ENCODE measurements at regions not wholly inside any gene's neighbourhood (a gene's known extent, or its start where the extent isn't known, plus 50 kb on each side); places are given as distances from the start of the nearest gene placed in this dataset.

DNA sequence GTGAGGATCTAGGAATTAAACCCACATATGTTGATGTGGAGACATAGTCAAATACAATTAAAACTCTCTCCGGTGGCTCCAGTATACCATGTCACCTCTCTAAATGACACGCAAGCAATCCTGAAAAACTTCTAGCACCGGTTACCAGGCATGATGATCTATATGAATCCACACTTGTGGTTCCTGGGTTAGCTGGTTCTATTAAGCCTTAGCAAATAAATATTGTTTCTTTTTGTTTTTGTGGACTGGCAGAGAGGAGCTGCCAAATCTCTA, 104.8 kb downstream of the SEC61B start:
- DNase-seq (ENCODE audit: low read depth in 2 of 2), result no peak

DNA sequence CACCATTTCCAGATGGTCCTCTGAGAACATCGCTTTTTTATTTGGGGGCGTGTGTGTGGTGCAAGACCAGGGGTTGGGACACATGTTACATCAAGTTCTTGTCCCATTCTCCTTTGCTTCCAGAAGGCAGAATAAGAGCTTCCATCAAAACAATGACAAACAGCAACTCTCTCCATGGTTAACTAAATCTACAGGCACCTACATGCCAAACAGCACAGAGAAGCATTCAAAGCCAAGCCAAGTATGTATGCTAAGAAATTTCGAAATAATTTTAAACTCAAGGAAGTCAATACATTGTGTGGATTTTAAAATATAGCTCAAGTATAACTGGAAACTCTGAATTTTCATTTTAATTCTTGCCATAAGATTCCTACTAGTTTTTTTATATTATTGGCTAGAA, 105.6 kb downstream of the SEC61B start:
- no peak for DNase-seq (ENCODE audit: low read depth in 2 of 2)

DNA sequence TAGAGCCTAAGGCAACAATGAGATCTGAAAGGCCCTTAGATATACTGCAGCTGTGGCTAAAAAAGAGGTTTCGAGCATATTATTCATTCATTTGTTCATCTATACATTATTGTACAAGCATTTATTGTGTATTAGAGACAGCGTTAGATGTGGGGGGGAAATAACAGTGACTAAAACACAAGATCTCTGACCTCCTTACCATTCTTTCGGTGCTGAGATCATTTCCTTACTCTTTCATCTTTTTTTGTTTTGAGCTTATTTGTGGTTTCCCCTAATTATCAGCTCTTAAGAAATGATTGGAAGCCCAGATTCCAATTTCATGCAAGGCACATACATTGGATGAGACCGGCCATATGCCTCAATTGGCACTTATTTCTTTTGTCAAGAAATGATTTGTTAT, 113.2 kb downstream of the SEC61B start:
- no peak for DNase-seq (ENCODE audit: low read depth in 2 of 2)

DNA sequence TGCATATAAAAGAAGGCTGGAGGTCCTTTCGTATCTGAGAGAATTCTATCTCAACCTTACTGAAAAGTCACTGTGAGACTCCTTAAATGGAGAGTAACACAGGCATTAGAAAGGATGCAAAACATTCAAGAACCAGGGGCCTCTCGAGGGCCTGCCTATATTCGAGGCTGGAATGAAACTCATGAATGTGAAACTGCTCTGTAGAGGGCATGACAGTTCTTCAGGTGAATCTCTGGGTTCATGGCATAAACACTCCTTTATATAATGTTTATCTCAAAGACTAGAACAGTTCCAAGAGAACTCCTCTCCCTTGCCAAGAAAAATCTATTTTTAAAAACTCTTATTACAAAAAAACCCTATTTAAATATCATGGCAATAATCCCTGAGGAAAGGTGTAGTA, 113.9 kb downstream of the SEC61B start:
- DNase-seq (ENCODE audit: low read depth in 2 of 2), result no peak

DNA sequence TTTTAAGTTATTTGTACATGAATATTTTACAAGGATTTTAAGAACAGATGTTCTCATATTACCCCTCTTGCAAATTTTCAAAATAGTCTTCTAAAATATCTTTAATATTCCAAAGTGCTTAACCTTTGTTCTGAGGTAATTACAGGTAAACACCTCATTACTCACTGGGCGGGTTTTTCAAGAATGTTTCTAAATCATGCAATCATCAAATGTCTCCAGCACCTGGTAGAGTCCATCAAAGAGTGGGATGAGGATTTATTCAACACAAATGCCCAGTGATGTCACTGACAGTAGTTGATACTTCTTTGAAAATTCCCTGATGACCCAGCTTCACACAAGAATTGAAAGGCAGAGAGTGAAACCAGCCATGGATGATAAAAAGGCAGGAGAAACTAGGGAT, 114.4 kb downstream of the SEC61B start:
- DNase-seq (ENCODE audit: low read depth in 2 of 2), result no peak

DNA sequence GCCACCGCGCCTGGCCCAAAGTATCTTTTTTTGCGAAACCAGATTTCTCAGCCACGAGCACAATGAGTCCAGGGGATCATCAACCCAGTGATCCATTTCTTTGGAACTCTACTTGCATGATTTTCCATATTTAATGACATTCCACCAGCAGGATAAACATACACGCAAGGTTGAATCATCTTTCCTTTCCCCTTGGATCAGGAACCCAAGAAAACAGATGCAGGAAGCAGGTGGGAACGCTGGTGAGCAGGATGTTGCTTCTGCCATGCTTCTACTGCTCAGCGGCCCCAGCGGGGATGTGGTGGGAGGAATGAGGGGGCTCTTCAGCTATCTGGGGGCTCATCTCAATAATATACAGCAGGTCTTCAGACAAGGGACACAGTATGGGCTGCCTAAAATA, 118.2 kb downstream of the SEC61B start:
- no peak for DNase-seq (ENCODE audit: low read depth in 2 of 2)

DNA sequence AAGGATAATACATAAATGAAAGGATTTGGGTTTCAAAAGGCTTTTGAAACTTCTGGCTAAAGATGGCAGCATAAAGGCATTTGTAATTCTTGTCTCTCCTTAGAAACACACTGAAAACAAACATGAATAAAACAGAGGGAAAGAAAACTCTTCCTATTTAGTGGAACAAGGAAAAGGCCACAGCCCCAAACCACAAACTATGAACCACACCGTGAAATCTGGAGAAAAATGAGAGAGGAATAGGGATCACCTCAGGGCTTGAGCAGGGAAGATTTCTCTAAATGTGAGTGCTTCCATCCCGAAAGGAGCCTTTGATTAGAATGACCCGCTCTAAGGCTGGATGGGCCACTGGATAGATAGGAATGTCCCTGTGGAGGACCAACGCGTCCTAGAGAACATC, 119.6 kb downstream of the SEC61B start:
- DNase-seq (ENCODE audit: low read depth in 2 of 2), result no peak

DNA sequence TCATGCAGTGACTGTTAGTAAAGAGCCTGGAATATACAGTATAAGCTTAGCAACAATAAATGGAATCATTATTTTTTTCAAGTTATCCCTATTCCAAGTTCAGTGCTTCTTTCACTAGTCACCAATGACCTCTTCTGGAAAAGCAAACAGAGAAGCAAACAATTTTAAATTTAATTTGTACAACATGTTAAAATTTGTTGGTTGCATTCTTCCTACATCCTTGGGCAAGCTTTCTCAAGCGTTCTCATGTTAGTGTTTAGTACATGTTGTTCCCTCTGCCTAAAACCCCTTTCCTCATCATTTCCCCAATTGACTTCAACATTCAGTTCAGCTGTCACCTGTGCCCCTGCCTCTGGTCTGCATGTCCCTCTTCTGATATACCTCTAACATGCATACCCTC, 123.4 kb downstream of the SEC61B start:
- DNase-seq (ENCODE audit: low read depth in 2 of 2), result no peak

DNA sequence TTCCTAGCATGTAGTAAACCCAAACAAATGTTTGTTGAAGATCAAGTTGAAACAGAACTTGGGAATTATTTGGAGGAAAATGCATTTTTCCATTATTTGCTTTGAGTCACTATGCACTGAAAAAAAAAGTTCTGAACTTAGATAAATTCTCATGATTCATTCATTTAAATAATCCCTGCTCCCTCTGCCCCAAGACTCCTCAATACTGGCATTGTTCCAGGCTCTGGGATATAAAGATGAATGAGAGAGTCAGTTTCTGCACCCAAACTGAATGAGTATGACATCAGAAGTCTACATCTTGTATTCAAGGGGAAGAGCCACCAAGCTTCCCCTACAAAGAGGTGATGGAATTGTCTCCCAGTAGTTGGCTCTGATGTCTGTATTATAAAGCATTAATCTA, 123.9 kb downstream of the SEC61B start:
- DNase-seq (ENCODE audit: low read depth in 2 of 2), result no peak

DNA sequence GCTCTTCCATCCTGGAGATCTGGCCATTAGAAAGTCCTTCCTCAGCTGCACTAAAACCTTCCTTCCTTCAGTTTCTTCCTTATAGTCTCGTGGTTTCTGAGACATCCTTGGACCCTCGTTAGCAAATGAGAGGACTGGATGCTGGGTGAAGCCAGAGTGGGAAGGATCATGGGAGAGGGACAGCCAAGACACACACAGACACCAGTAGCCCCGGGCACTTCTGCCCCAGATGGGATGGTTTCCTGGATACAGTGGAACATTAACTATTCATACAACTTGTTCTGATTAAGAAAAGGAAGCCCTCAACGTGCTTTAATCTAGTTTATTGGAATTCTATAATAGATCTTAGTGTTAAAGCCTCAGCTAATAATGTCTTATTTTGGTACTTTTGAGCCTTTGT, 125.5 kb downstream of the SEC61B start:
- DNase-seq (ENCODE audit: low read depth in 2 of 2), result no peak

DNA sequence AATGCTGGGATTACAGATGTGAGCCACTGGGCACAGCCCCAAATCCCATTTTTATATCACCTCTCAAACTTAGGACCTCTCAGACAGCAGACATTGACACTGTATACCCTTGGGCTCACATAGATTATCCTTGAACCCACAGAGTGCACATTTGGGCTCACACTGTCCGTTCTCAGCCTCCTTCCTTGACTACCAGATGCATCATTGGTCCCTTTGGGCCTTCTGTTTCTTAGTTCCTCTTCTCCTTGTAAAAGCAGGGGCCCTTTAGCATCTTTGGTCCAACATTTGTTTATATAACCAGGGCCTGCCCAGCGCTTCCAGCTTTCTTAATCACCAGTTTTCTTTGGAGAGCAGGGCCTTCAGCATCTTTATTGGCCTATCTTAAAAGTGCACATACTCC, 126.2 kb downstream of the SEC61B start:
- no peak for DNase-seq (ENCODE audit: low read depth in 2 of 2)

DNA sequence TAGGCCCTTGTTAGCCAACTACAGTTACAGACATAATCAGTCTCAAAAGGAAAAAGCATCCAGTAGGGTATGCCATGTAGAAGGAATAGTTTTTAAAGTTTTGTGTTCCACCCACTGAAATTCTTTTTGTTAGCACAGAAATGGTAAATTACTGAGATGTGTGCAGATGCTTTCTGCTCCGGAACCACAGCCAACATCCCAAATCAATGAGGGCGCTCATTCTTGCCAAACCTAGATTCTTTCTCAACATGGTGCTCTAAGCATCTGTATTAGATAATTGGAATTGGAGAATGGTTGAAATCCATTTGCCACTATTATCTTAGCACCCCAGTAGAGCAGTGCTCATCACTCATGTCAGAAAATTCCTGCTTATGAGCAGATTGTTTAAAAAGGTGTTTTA, 127.8 kb downstream of the SEC61B start:
- no peak for DNase-seq (ENCODE audit: low read depth in 2 of 2)

DNA sequence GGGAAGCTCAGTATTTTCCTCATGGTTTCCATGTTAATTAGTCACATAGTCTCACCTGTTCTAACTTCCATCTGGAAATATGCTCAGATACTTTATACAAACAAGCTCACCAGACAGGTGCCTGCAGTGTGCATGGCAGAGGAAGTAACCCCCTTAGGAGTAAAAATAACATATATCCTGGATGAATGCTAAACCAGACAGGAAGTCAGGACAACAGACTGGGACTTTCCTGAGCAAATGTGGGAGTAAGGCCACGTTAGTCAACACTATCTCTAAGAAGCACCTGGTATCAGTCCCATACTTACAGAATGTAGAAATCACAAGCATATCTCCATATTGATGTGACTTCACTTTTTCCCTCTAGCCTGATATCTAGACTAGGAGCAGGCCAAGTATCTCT, 128.4 kb downstream of the SEC61B start:
- DNase-seq (ENCODE audit: low read depth in 2 of 2), result no peak

DNA sequence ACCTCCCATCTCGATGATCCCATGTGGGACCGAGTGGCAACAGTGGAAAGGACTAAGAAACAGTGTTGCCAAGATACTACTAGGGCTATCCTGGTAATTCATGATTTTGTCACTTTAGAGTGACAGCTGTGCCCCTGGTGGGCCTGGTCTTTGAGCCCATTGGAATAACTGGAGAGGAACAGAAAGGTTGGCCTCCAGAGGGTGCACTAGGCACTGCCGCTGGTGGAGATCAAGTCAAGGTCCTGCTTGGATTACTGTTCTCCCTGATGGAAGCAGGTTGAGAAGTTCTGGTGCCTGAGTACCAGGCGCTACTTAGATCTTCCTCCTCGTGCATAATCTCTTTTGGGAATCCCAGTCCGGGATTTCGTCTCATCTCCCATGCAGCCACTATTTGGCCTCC, 129.6 kb downstream of the SEC61B start:
- no peak for DNase-seq (ENCODE audit: low read depth in 2 of 2)

DNA sequence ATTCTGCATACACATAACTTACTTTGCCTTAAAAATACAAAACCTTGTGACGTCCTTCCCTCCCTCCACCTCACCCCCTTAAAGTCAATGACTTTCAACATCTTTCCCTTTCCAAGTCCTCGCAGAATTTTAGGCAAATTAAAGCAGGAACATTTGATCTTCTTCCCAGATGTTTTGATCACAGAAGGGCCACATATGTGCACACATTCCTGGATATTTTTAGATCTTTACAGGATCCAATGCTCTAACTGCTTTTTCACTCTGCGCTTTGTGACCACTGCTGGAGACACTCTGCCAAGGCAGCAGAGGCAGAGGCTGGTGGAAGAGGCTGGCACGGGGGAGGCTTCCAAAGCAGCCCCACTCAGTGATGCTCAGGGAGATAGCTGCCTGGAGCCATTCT, 130.7 kb downstream of the SEC61B start:
- DNase-seq (ENCODE audit: low read depth in 2 of 2), result no peak

DNA sequence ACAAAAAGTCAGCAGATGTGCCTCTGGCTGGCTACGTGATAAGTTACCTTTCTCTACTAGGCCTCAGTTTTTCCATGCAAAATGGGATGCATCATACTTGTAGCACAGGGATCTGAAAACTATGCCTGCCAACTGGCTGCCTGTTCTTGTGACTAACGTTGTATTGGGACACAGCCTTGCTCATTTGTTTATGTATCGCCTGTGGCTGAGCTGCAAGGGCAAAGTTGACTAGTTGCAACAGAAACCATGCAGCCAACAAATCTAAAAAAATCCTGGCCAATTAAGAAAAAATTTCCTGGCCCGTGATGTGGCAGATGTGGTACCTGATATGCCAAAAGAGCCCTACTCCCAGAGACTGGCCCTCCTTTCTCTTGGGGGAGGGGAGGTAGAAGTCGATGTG, 131.3 kb downstream of the SEC61B start:
- no peak for DNase-seq (ENCODE audit: low read depth in 2 of 2)

DNA sequence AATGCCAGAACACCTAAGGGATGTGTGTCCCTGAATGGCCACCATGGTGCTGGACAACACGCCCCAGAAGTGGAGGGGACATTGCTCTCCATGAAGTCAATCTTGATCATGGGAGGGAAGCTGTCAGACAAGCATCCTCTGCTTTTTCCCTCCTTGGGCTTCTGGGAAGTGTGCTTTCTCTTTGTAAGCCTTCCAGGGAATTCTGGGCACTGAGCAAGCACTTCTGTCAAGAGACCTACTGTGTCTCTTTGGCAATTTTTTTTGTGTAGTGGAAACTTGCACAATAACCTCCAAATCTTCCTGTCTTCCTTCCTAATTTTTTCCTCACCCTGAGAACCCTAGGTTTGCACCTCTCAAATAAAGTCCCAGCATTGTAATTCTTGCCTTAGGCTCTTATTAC, 132.0 kb downstream of the SEC61B start:
- no peak for DNase-seq (ENCODE audit: low read depth in 2 of 2)

DNA sequence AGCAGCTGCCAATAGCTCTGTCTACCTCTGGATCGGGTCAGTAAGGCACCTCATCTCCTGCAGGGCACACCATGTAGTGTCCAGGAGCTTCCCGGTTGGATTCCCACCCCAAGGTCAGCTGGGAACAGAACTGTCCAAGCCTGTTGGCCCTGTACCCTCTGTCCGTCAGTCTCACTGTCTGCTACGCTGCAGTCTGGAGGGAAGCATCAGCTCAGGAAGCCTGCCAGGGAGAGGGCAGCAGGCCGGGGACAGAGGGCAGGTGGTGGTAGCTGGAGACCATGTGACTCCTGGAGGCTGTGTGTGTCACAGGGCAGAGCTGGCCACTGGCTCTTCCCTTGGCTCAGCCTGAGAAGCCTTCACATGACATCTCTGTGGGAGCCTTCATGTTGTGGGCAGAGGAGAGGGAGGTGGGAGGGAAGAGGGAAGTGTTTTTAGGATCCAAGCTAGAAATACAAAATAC, 134.5 kb downstream of the SEC61B start:
- no peak for DNase-seq (ENCODE audit: low read depth in 2 of 2)

DNA sequence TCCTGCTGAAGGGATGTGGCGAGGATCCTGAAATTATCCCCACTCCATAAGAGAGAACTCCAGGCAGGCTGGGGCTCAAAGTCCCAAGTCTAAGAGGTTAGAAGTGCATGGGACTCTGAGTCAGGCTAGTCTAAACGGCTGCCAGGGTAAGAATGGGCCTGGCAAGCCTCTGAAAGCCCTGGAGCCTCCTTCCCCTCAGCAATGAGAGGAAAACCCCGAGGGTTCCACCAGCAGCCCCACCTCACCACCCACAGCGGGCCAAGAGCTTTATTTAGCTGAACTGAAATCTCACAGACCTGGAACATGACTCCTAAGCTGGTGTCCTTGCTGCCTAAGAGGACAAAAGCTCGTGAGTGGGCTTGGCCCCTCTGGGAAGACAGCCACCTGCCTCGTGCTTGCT, 135.5 kb downstream of the SEC61B start:
- DNase-seq (ENCODE audit: low read depth in 2 of 2), result no peak

DNA sequence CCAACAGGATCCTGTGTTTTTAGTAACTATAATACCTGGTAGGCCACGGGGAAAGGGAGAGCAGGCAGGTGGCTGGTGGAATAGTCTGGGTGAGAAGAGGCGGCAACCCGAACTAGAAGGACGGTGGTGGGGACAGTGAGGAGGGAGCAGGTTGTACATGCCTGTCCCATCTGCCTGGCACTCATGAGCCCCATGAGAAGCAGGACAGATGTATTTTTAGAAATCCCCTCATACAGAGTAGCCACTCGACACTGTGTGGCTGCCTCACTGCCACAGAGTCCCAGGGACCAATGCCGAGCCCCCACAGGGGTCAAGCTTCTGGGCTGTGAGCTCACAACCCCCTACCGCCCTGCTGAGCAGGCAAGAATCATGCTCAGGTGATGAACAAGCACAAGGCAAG, 136.6 kb downstream of the SEC61B start:
- DNase-seq (ENCODE audit: low read depth in 2 of 2), result no peak

DNA sequence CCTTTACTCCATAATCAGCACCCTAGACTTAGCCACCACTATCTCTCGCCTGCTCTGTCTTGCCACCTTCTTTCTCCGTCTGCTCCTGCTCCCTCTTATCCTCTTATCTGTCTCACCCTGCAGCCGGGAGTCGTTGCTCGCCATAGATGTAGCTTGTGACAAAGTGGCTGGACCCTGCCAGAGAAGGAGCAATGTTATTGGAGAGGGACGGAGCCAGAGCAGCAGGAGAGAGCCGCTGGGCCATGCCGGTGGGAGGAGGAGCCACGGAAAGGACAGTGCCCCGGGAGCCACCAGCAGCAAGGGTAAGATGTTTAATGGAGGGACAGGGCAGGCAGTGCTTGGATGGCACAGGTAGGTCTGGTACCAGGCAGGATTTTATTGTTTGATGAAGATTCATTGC, 137.3 kb downstream of the SEC61B start:
- DNase-seq (ENCODE audit: low read depth in 2 of 2), result no peak

DNA sequence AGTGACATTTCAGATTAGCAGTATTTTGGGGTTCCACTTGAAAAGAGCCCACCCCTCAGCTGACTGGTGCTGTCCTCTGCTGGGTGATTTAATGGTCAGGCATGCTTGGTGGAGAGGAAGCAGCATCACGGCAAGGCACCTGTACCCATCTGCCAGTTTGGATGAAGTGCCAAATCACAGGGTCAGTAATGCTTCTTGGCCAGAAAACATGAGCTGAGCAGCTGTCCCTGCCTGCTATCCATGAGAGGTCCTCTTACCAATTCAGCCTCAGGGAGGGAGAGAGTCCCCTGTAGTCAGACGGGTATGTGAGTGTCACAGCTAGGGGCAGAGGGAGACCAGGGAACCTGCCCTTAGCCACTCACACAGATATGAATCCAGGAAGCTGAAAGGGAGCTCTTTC, 137.9 kb downstream of the SEC61B start:
- DNase-seq (ENCODE audit: low read depth in 2 of 2), result no peak

DNA sequence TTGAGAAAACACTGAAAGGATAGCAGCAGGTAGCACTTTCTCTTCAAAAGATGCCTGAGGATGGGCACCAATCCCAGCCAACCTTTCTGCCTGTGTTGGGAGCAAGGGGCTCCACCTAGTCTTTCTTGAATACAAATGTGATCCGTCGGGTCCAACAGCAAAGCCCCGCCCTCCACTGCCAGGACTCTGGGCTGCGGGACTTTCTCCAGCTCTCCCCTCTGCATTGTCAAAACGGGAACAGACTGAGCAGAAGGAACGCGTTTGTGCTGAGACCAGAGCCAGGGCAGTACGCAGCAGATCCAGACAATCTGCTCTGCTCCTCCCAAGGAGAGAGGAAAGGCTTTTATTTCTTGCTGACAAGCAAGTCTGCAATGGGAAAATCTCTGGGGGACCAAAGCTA, 139.7 kb downstream of the SEC61B start:
- DNase-seq (ENCODE audit: low read depth in 2 of 2), result no peak

DNA sequence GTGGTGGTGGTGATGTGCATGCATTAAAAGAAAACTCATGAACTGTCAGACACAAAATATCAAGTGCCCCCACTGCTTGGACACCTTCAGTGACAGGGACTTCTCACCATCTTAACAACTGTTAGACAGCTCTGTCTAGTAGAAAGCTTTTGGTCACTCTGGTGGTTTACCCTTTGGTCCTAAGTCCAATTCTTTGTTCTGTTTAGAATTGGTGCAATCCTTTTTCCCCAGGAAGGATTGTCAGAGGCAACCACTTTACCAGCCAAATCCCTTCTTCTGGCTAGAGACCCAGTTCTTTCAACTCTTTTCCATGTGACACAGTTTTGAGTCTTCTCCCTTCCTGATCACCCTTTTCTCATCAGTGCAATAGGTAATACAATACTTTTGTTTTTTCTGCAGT, 140.2 kb downstream of the SEC61B start:
- no peak for DNase-seq (ENCODE audit: low read depth in 2 of 2)

DNA sequence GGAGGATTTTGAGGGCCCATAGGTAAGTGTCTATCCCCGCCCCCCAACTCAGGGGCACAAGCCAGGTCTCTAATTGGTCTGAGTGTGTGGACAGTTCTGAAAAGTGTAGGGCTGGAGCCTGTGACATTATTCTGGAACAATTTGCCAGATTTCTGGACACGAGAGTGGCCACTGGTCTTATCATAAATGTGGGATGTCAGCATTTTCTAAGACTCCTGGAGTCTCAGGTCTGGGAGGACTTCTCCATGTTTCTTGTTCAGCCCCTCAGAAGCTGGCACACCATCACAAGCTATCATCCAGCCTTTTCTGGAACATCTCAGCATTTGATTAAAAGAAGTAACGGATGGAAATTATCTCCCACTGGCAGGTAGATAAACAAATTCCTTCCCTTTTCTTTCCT, 141.4 kb downstream of the SEC61B start:
- no peak for DNase-seq (ENCODE audit: low read depth in 2 of 2)
